MCF 10A (cell line): ENCODE measurements at regions not wholly inside any gene's neighbourhood (a gene's known extent, or its start where the extent isn't known, plus 50 kb on each side); places are given as distances from the start of the nearest gene placed in this dataset.

Experiments
- BruUV-seq: library from RNA; stranded (reverse); fragments of 400-500 nt; replicated peaks from 2 replicates; lab custom pipeline; 2021; lab: Mats Ljungman, UMichigan
- CTCF ChIA-PET: fragments of 300-600 bp; sonication (Branson Sonifier 250); formaldehyde crosslinking; extraction: SDS; loops from one replicate; lab custom pipeline; 2021; ENCODE audit warnings: antibody characterized with exemption, inconsistent platforms; lab: Yijun Ruan, JAX
- POLR2A ChIA-PET: fragments of 300-600, 350-650 bp; sonication (Branson Sonifier 250); formaldehyde crosslinking; extraction: SDS; loops from one replicate; lab custom pipeline; 2020; ENCODE audit warnings: antibody characterized with exemption, inconsistent platforms; lab: Yijun Ruan, JAX
- DNase-seq: peaks from one replicate; pipeline ENCODE4 v3.0.0-alpha.2; 2018; ENCODE audit not compliant: unreplicated experiment
- H3K27ac Mint-ChIP-seq: one replicate; pipeline ENCODE4 v1.8.0; 2022; ENCODE audit warnings: mild to moderate bottlenecking, low read depth, mixed read lengths; ENCODE audit not compliant: unreplicated experiment
- H3K27me3 Mint-ChIP-seq: one replicate; pipeline ENCODE4 v1.8.0; 2022; ENCODE audit warnings: mixed read lengths; ENCODE audit not compliant: insufficient read depth, unreplicated experiment
- H3K36me3 Mint-ChIP-seq: one replicate; pipeline ENCODE4 v1.8.0; 2022; ENCODE audit warnings: mild to moderate bottlenecking, moderate library complexity, mixed read lengths; ENCODE audit not compliant: insufficient read depth, unreplicated experiment
- H3K4me1 Mint-ChIP-seq: one replicate; pipeline ENCODE4 v1.8.0; 2022; ENCODE audit warnings: mixed read lengths; ENCODE audit not compliant: insufficient read depth, unreplicated experiment
- H3K4me3 Mint-ChIP-seq: one replicate; pipeline ENCODE4 v1.8.0; 2022; ENCODE audit warnings: mild to moderate bottlenecking, moderate library complexity, mixed read lengths; ENCODE audit not compliant: unreplicated experiment
- H3K9me3 Mint-ChIP-seq: one replicate; pipeline ENCODE4 v1.8.0; 2022; ENCODE audit warnings: mixed read lengths; ENCODE audit not compliant: unreplicated experiment
- intact Hi-C: fragments of 100-400 bp; cut with micrococcal nuclease; formaldehyde crosslinking; loops from 2 replicates; pipeline ENCODE4 v1.14.1; 2022
- TF ChIP-seq, protein P1 (sequence below): fragments of 200-600 bp; IDR thresholded peaks from one replicate; pipeline ENCODE4 v1.8.0; 2022; ENCODE audit warnings: antibody characterized with exemption, mild to moderate bottlenecking; ENCODE audit not compliant: unreplicated experiment

DNA sequence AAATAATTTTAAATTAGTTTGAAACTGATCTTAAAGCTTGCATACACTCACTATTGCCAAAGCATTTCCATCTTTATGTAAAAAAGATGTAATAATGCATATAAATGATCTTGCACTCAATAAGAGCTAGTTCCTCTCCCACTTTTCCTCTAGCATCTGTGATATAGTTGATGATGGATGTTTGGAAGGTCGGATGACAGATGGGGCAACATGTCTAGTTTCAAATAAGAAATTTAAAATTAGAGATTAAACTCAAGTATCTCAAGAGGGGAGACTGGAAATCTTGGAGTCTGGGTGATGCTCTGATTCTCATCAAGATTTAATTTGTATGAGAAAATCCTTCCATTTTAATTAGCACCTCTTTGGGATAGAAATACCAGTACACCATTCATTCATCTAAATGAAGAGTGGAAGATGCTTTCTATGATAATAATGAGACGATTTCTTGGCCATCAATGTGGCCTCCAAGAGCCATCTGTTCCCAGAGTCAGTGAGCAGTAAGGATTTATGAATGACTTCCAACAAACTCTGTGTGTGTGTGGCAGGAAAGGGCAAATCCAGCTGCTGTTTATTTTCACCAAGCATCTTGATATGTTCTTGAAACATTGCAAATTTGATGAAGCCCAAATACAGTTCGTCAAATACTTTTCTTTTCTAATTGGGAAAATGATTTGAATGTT is 616.3 kb upstream of the CDH8 start:
- Mint-ChIP-seq H3K36me3 (peaks cover 2% of the 10 kb centered on the region), H3K27me3 (no peaks in the 10 kb centered on the region), H3K4me1 (no peaks in the 10 kb centered on the region), H3K27ac (no peak overlapping the region), H3K9me3 (no peaks in the 10 kb centered on the region), H3K4me3 (no peak overlapping the region)
- intact Hi-C loops = no loop called here
- ChIA-PET CTCF (no interaction called here), POLR2A (no interaction called here)
- BruUV-seq = no TSS peak
- DNase-seq = no peak
- TF ChIP-seq, protein P1, sequence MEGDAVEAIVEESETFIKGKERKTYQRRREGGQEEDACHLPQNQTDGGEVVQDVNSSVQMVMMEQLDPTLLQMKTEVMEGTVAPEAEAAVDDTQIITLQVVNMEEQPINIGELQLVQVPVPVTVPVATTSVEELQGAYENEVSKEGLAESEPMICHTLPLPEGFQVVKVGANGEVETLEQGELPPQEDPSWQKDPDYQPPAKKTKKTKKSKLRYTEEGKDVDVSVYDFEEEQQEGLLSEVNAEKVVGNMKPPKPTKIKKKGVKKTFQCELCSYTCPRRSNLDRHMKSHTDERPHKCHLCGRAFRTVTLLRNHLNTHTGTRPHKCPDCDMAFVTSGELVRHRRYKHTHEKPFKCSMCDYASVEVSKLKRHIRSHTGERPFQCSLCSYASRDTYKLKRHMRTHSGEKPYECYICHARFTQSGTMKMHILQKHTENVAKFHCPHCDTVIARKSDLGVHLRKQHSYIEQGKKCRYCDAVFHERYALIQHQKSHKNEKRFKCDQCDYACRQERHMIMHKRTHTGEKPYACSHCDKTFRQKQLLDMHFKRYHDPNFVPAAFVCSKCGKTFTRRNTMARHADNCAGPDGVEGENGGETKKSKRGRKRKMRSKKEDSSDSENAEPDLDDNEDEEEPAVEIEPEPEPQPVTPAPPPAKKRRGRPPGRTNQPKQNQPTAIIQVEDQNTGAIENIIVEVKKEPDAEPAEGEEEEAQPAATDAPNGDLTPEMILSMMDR = no peak

DNA sequence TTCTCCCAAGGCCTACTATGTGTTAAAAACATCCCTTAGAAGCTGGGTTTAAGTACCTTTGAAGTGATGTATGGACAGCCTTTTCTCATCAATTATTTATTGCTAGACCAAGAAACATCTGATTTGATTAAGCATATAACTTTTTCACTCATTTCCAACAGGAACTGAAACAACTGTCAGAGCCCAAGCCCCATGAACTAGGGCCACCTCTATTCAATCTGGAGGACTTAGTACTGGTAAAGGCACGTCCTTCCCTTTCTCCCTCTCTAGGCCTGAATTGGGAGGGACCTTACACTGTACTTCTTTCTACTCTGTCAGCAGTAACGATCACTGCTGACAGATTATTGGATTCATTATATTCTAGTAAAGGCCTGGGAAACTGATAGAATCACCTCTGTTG is 612.0 kb upstream of the CDH8 start:
- no peak for DNase-seq
- intact Hi-C loops = no loop called here
- Mint-ChIP-seq H3K36me3 (no peaks in the 10 kb centered on the region), H3K27ac (no peak overlapping the region), H3K9me3 (peaks cover 9% of the 10 kb centered on the region), H3K27me3 (no peaks in the 10 kb centered on the region), H3K4me3 (no peak overlapping the region), H3K4me1 (no peaks in the 10 kb centered on the region)
- CTCF ChIA-PET = no interaction called here
- POLR2A ChIA-PET = interaction anchor here (0.5 kb wide), 1 partner anchor 227 kb away, joined by 3 read pairs; no protein-coding TSS in a partner anchor
- TF ChIP-seq, protein P1 = no peak
- BruUV-seq = no TSS peak

DNA sequence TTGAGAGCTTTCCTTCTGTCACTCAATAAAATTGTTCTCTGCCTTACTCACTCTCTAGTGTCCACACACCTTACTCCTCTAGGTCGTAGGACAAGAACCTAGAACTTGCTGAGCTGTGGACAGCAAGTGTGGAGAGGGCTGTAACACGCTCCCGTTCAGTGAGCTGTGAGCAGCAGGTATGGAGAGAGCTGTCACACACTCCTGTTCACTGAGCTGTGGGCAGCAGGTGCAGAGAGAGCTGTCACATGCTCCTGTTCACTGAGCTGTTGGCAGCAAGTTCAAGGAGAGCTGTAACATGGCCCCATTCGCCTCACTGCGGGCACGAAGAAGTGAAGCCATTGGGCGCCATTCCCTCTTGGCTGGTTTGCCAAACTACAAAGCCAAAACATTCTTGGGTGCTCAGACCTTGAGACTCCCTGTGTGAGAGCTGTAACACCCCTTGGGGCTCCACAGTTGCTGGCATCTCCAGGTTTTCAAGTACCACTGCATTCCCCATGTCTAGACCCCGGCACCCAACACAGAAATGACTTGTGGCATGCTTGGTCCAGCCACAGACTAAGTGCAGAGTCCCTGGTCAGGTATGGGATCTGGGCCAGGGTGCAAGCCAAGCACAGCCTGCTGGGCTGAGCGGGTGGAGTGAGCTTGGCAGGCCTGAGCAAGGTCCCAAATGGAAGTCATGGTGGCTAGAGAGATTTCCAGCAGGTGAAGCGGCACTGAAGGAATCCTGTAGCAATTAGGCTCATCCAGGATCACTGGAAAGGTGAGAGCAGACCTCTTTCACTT is 608.0 kb upstream of the CDH8 start:
- TF ChIP-seq, protein P1 = no peak
- peaks cover 18% of the 10 kb centered on the region for H3K9me3 Mint-ChIP-seq
- no peak for DNase-seq
- H3K4me1 Mint-ChIP-seq = no peaks in the 10 kb centered on the region
- CTCF ChIA-PET = no interaction called here
- intact Hi-C loops = no loop called here
- H3K27me3 Mint-ChIP-seq = no peaks in the 10 kb centered on the region
- H3K4me3 Mint-ChIP-seq = no peak overlapping the region
- no peak overlapping the region for H3K27ac Mint-ChIP-seq
- POLR2A ChIA-PET = no interaction called here
- H3K36me3 Mint-ChIP-seq = no peaks in the 10 kb centered on the region
- no TSS peak for BruUV-seq

DNA sequence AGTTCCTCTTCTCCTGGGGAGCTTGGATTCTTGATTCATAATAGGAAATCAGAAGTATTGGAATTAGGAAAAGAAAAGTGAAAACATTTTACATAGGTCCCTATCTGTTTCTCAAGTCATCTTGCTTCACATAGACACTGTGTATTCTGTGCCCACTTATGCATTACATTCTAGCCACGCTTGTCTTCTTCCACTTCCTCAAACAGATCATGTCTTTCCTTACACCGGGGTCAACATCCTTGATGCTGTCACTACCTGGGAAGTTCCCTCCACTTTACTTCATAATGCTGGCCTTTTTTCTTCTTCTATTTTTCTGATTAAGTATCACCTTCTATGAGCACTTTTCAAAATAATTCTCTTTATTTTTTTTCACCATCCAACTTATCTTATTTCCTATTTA is 606.4 kb upstream of the CDH8 start:
- BruUV-seq = no TSS peak
- ChIA-PET POLR2A (no interaction called here), CTCF (no interaction called here)
- Mint-ChIP-seq H3K27me3 (no peaks in the 10 kb centered on the region), H3K27ac (no peak overlapping the region), H3K9me3 (peaks cover 26% of the 10 kb centered on the region), H3K36me3 (no peaks in the 10 kb centered on the region), H3K4me3 (no peak overlapping the region), H3K4me1 (no peaks in the 10 kb centered on the region)
- no peak for DNase-seq
- intact Hi-C loops = no loop called here
- TF ChIP-seq, protein P1 = no peak
